ENCODE measurements at regions not wholly inside any gene's neighbourhood (a gene's known extent, or its start where the extent isn't known, plus 50 kb on each side); places are given as distances from the start of the nearest gene placed in this dataset.

GRCh38 chr9:115756736-115757135, 396.9 kb upstream of the PAPPA start:
- TF ChIP-seq, protein P1, sequence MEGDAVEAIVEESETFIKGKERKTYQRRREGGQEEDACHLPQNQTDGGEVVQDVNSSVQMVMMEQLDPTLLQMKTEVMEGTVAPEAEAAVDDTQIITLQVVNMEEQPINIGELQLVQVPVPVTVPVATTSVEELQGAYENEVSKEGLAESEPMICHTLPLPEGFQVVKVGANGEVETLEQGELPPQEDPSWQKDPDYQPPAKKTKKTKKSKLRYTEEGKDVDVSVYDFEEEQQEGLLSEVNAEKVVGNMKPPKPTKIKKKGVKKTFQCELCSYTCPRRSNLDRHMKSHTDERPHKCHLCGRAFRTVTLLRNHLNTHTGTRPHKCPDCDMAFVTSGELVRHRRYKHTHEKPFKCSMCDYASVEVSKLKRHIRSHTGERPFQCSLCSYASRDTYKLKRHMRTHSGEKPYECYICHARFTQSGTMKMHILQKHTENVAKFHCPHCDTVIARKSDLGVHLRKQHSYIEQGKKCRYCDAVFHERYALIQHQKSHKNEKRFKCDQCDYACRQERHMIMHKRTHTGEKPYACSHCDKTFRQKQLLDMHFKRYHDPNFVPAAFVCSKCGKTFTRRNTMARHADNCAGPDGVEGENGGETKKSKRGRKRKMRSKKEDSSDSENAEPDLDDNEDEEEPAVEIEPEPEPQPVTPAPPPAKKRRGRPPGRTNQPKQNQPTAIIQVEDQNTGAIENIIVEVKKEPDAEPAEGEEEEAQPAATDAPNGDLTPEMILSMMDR (IDR thresholded peaks at IDR 0.05) = no peak
- TF ChIP-seq ZFX (IDR thresholded peaks at IDR 0.05; ENCODE audit: borderline replicate concordance) = no peak

All from 22Rv1 (cell line).